ENCODE measurements at regions not wholly inside any gene's neighbourhood (a gene's known extent, or its start where the extent isn't known, plus 50 kb on each side); places are given as distances from the start of the nearest gene placed in this dataset.

DNA sequence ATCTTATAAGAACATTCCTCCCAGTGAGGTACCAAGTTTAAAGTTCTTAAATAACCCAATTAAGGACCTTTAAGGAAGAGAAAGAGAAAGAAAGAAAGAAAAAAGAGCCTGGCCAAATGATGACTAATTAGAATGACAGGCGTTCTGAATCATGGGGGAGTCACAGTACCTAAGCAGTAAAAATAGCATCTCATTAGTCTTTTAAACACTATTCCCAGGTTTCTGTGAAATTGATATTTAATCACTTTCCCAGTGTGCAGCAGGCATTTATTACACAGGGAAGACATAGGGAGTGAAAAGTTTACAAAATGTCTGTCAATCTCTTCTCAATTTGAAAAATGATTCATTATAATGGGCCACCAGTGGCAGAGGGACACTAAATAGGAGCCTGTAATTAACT is 251.4 kb upstream of the MANEA start:
- no peak overlapping the region for H3K4me3 ChIP-seq (ENCODE audit: low read depth, low read length, poor library complexity, severe bottlenecking)
- H4K20me1 ChIP-seq (ENCODE audit: insufficient read depth, low read length), result no peaks in the 10 kb centered on the region
- H3K36me3 ChIP-seq (ENCODE audit: insufficient read depth, low read length), result no peaks in the 10 kb centered on the region
- H3K4me1 ChIP-seq (ENCODE audit: insufficient read depth, low read length, severe bottlenecking), result no peaks in the 10 kb centered on the region
- no peak overlapping the region for H3K27ac ChIP-seq (ENCODE audit: low read depth, low read length, poor library complexity, severe bottlenecking)
- H3K9me3 ChIP-seq (ENCODE audit: low read length), result no peaks in the 10 kb centered on the region
- H2AFZ ChIP-seq (ENCODE audit: low read length), result no peak overlapping the region
- no peak overlapping the region for H3K4me2 ChIP-seq (ENCODE audit: low read length)
- H3K79me2 ChIP-seq (ENCODE audit: insufficient read depth, low read length), result no peaks in the 10 kb centered on the region
- no peak overlapping the region for H3K9ac ChIP-seq (ENCODE audit: low read length)
- H3K9me2 ChIP-seq (ENCODE audit: low read depth, low read length), result no peaks in the 10 kb centered on the region
- TF ChIP-seq, protein P1, sequence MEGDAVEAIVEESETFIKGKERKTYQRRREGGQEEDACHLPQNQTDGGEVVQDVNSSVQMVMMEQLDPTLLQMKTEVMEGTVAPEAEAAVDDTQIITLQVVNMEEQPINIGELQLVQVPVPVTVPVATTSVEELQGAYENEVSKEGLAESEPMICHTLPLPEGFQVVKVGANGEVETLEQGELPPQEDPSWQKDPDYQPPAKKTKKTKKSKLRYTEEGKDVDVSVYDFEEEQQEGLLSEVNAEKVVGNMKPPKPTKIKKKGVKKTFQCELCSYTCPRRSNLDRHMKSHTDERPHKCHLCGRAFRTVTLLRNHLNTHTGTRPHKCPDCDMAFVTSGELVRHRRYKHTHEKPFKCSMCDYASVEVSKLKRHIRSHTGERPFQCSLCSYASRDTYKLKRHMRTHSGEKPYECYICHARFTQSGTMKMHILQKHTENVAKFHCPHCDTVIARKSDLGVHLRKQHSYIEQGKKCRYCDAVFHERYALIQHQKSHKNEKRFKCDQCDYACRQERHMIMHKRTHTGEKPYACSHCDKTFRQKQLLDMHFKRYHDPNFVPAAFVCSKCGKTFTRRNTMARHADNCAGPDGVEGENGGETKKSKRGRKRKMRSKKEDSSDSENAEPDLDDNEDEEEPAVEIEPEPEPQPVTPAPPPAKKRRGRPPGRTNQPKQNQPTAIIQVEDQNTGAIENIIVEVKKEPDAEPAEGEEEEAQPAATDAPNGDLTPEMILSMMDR (IDR thresholded peaks at IDR 0.05; ENCODE audit: low read length), result no peak
- no peak for TF ChIP-seq EZH2 (IDR thresholded peaks at IDR 0.05; ENCODE audit: borderline replicate concordance, low read length)
- H3K27me3 ChIP-seq (ENCODE audit: insufficient read depth, low read length), result no peaks in the 10 kb centered on the region
- H3F3A ChIP-seq (ENCODE audit: insufficient read depth, low read length), result no peaks in the 10 kb centered on the region

DNA sequence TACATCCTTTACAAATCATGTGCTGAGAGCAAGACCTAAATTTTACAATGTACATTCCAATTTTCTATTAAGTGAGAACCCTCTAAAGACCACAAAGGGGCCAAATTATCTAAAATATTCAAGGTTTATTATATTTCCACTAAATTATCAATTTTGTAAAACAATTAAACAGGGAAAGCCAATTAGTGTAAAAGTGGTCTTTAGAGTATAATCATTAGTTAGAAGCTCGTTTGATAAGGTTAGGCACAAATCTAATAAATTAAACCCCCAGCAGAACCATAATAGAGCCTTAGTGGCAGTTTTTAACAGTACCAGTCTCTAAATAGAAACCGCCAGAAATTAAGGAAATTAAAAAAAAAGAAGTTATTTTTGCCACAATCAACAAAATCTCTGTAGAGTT is 249.1 kb upstream of the MANEA start:
- no peak overlapping the region for H3K27ac ChIP-seq (ENCODE audit: low read depth, low read length, poor library complexity, severe bottlenecking)
- no peaks in the 10 kb centered on the region for H4K20me1 ChIP-seq (ENCODE audit: insufficient read depth, low read length)
- H3K9me3 ChIP-seq (ENCODE audit: low read length), result no peaks in the 10 kb centered on the region
- no peak overlapping the region for H3K9ac ChIP-seq (ENCODE audit: low read length)
- H3K27me3 ChIP-seq (ENCODE audit: insufficient read depth, low read length), result no peaks in the 10 kb centered on the region
- TF ChIP-seq, protein P1 (IDR thresholded peaks at IDR 0.05; ENCODE audit: low read length), result no peak
- TF ChIP-seq EZH2 (IDR thresholded peaks at IDR 0.05; ENCODE audit: borderline replicate concordance, low read length), result no peak
- H3K4me3 ChIP-seq (ENCODE audit: low read depth, low read length, poor library complexity, severe bottlenecking), result no peak overlapping the region
- no peaks in the 10 kb centered on the region for H3K4me1 ChIP-seq (ENCODE audit: insufficient read depth, low read length, severe bottlenecking)
- no peak overlapping the region for H3K4me2 ChIP-seq (ENCODE audit: low read length)
- no peaks in the 10 kb centered on the region for H3F3A ChIP-seq (ENCODE audit: insufficient read depth, low read length)
- no peaks in the 10 kb centered on the region for H3K79me2 ChIP-seq (ENCODE audit: insufficient read depth, low read length)
- no peaks in the 10 kb centered on the region for H3K36me3 ChIP-seq (ENCODE audit: insufficient read depth, low read length)
- H3K9me2 ChIP-seq (ENCODE audit: low read depth, low read length), result no peaks in the 10 kb centered on the region
- no peak overlapping the region for H2AFZ ChIP-seq (ENCODE audit: low read length)

GRCh38 chr6:95352064-95352795 is 225.1 kb upstream of the MANEA start:
- H3K4me3 ChIP-seq (ENCODE audit: low read depth, low read length, poor library complexity, severe bottlenecking), result no peak overlapping the region
- H3K9ac ChIP-seq (ENCODE audit: low read length), result no peak overlapping the region
- H3K79me2 ChIP-seq (ENCODE audit: insufficient read depth, low read length), result no peaks in the 10 kb centered on the region
- TF ChIP-seq, protein P1 (IDR thresholded peaks at IDR 0.05; ENCODE audit: low read length), result no peak
- no peaks in the 10 kb centered on the region for H3F3A ChIP-seq (ENCODE audit: insufficient read depth, low read length)
- no peaks in the 10 kb centered on the region for H3K9me2 ChIP-seq (ENCODE audit: low read depth, low read length)
- no peak overlapping the region for H3K27ac ChIP-seq (ENCODE audit: low read depth, low read length, poor library complexity, severe bottlenecking)
- H3K36me3 ChIP-seq (ENCODE audit: insufficient read depth, low read length), result no peaks in the 10 kb centered on the region
- H2AFZ ChIP-seq (ENCODE audit: low read length), result no peak overlapping the region
- H3K4me1 ChIP-seq (ENCODE audit: insufficient read depth, low read length, severe bottlenecking), result no peaks in the 10 kb centered on the region
- H3K9me3 ChIP-seq (ENCODE audit: low read length), result no peaks in the 10 kb centered on the region
- H4K20me1 ChIP-seq (ENCODE audit: insufficient read depth, low read length), result no peaks in the 10 kb centered on the region
- H3K27me3 ChIP-seq (ENCODE audit: insufficient read depth, low read length), result no peaks in the 10 kb centered on the region
- H3K4me2 ChIP-seq (ENCODE audit: low read length), result no peak overlapping the region
